Astrocyte of the spinal cord (primary cell): ENCODE measurements at regions not wholly inside any gene's neighbourhood (a gene's known extent, or its start where the extent isn't known, plus 50 kb on each side); places are given as distances from the start of the nearest gene placed in this dataset.

Source experiments
- DNase-seq: peaks from one replicate; pipeline ENCODE4 v3.0.0; 2011; ENCODE audit warnings: low read depth, low spot score
- H3K4me3 ChIP-seq: 2 replicates; pipeline ENCODE4 v1.5.1; 2011; ENCODE audit warnings: low read depth, mild to moderate bottlenecking, low read length, moderate library complexity
- CTCF ChIP-seq: IDR thresholded peaks from 2 replicates; pipeline ENCODE4 v1.5.1; 2012; ENCODE audit warnings: low read depth, mild to moderate bottlenecking, low read length, inconsistent platforms
- in situ Hi-C: cut with HindIII; loops from 2 replicates; pipeline ENCODE4 v1.10.0; 2017; ENCODE audit warnings: low sequenced_read_pairs

- in situ Hi-C loops, result no loop called here
- H3K4me3 ChIP-seq, result no peak overlapping the region
- no peak for DNase-seq
- TF ChIP-seq CTCF, result no peak
Observed at GRCh38 chr9:17929506-17929905, 350.6 kb downstream of the SH3GL2 start.

- TF ChIP-seq CTCF, result no peak
- in situ Hi-C loops, result no loop called here
- no peak for DNase-seq
- H3K4me3 ChIP-seq, result no peak overlapping the region
Observed at GRCh38 chr9:17930071-17930470, 351.2 kb downstream of the SH3GL2 start.

GRCh38 chr9:17936365-17936764 is 357.5 kb downstream of the SH3GL2 start:
- in situ Hi-C loops, result no loop called here
- no peak overlapping the region for H3K4me3 ChIP-seq
- DNase-seq, result no peak
- no peak for TF ChIP-seq CTCF

GRCh38 chr9:17938035-17938655 is 359.3 kb downstream of the SH3GL2 start:
- H3K4me3 ChIP-seq, result no peak overlapping the region
- DNase-seq, result no peak
- no peak for TF ChIP-seq CTCF
- in situ Hi-C loops, result no loop called here

- no peak overlapping the region for H3K4me3 ChIP-seq
- in situ Hi-C loops, result no loop called here
- no peak for TF ChIP-seq CTCF
- DNase-seq, result no peak
Observed at GRCh38 chr9:17942498-17942897, 363.6 kb downstream of the SH3GL2 start.

- no peak for DNase-seq
- no peak for TF ChIP-seq CTCF
- in situ Hi-C loops, result no loop called here
- H3K4me3 ChIP-seq, result no peak overlapping the region
Observed at GRCh38 chr9:17955409-17955808, 376.5 kb downstream of the SH3GL2 start.

GRCh38 chr9:17958363-17958762 is 379.5 kb downstream of the SH3GL2 start:
- H3K4me3 ChIP-seq, result no peak overlapping the region
- no peak for TF ChIP-seq CTCF
- in situ Hi-C loops, result no loop called here
- DNase-seq, result no peak
